HepG2 (cell line): ENCODE measurements at regions not wholly inside any gene's neighbourhood (a gene's known extent, or its start where the extent isn't known, plus 50 kb on each side); places are given as distances from the start of the nearest gene placed in this dataset.
A peak's percentile ranks its signal among the peaks of the same experiment; 100 is the strongest.

ENCODE experiments used
- ATAC-seq: fragments of 200-7000 bp; cut with Tn5 transposase; 3 replicates; pipeline ENCODE4 v1.9.1; 2020; ENCODE audit warnings: mild to moderate bottlenecking, moderate library complexity
- BruUV-seq: library from RNA; stranded (reverse); fragments of 400-500 nt; replicated peaks from 2 replicates; lab custom pipeline; 2021; lab: Mats Ljungman, UMichigan
- CTCF ChIA-PET: fragments of 300-600 bp; formaldehyde crosslinking; extraction: SDS; loops from one replicate; lab custom pipeline; 2021; ENCODE audit warnings: low total read pairs, inconsistent platforms, low intra/inter-chr PET ratio; lab: Yijun Ruan, JAX
- POLR2A ChIA-PET: fragments of 350-600 bp; sonication (Branson Sonifier 250); formaldehyde crosslinking; loops from one replicate; lab custom pipeline; 2020; ENCODE audit warnings: antibody characterized with exemption, inconsistent platforms; lab: Yijun Ruan, JAX
- DNase-seq: peaks from one replicate; pipeline ENCODE4 v3.0.0-alpha.2; 2015; ENCODE audit warnings: low spot score
- FAIRE-seq: peaks from 3 replicates; lab custom pipeline; 2011; peaks lifted over from hg19 to GRCh38; lab: Jason Lieb, UNC
- H2AFZ ChIP-seq: one replicate; pipeline ENCODE4 v1.6.1; 2011; ENCODE audit warnings: low read length, inconsistent platforms
- H3K27ac ChIP-seq: fragments of 300-600 bp; 3 replicates; pipeline ENCODE4 v1.8.0; 2011; ENCODE audit warnings: mixed run types, mild to moderate bottlenecking, mixed read lengths, low read length, inconsistent platforms; ENCODE audit not compliant: insufficient read depth; ENCODE audit errors: extremely low read length
- H3K27me3 ChIP-seq, 2 experiments: fragments of 200-600 bp in 1 of 2; 2 replicates in 1 of 2; 3 replicates in 1 of 2; pipeline versions ENCODE4 v1.6.0 to v1.8.0; 2011; ENCODE audit warnings: low read length in 2 of 2, mild to moderate bottlenecking in 2 of 2, moderate library complexity in 2 of 2, inconsistent platforms in 1 of 2; ENCODE audit not compliant: insufficient read depth in 2 of 2, control insufficient read depth in 1 of 2
- H3K36me3 ChIP-seq, 2 experiments: fragments of 200-600 bp in 1 of 2; replicated peaks in 1 of 2; 2 replicates in 1 of 2; 3 replicates in 1 of 2; pipeline versions ENCODE4 v1.5.1 to v1.8.0; 2011; ENCODE audit warnings: low read length in 2 of 2, inconsistent platforms in 1 of 2; ENCODE audit not compliant: insufficient read depth in 2 of 2, control insufficient read depth in 1 of 2
- H3K4me1 ChIP-seq: 2 replicates; pipeline ENCODE4 v1.5.1; 2012; ENCODE audit warnings: low read length, inconsistent platforms; ENCODE audit not compliant: insufficient read depth
- H3K4me2 ChIP-seq: 2 replicates; pipeline ENCODE4 v1.6.0; 2011; ENCODE audit warnings: low read depth, low read length, inconsistent platforms
- H3K4me3 ChIP-seq, 3 experiments: fragments of 200-600 bp in 1 of 3; sonication (generic), shearing (Covaris generic) in 1 of 3; replicated peaks in 1 of 3; 2 replicates each; pipeline ENCODE4 v1.5.1; 2011 to 2016; ENCODE audit warnings: low read length in 3 of 3, inconsistent platforms in 2 of 3, low read depth in 2 of 3, mild to moderate bottlenecking in 2 of 3, control low read depth in 1 of 3, mixed read lengths in 1 of 3; ENCODE audit not compliant: insufficient read depth in 1 of 3
- H3K79me2 ChIP-seq: one replicate; pipeline ENCODE4 v1.6.1; 2011; ENCODE audit warnings: low read length, inconsistent platforms; ENCODE audit not compliant: insufficient read depth
- H3K9ac ChIP-seq: 2 replicates; pipeline ENCODE4 v1.6.0; 2011; ENCODE audit warnings: mild to moderate bottlenecking, low read depth, low read length, inconsistent platforms; ENCODE audit not compliant: insufficient read depth
- H3K9me3 ChIP-seq: 2 replicates; pipeline ENCODE4 v1.5.1; 2012; ENCODE audit warnings: mild to moderate bottlenecking, low read length
- H4K20me1 ChIP-seq: 2 replicates; pipeline ENCODE4 v1.6.0; 2011; ENCODE audit warnings: inconsistent platforms, mild to moderate bottlenecking, low read length, moderate library complexity; ENCODE audit not compliant: insufficient read depth
- KLF15 ChIP-seq: sonication (generic); formaldehyde crosslinking; IDR thresholded peaks from 2 replicates; pipeline ENCODE4 v1.8.1; 2023; ENCODE audit warnings: borderline replicate concordance, mild to moderate bottlenecking, inconsistent platforms, missing genetic modification reagents, mixed read lengths
- MAX ChIP-seq: IDR thresholded peaks from 2 replicates; pipeline ENCODE4 v1.6.1; 2012; ENCODE audit warnings: inconsistent platforms
- MTA3 ChIP-seq: sonication (generic); formaldehyde crosslinking; IDR thresholded peaks from 2 replicates; pipeline ENCODE4 v1.4.0; 2020; ENCODE audit warnings: missing genetic modification reagents
- SOX13 ChIP-seq, 3 experiments: fragments of 450-650 bp in 1 of 3; sonication (generic) in 1 of 3; formaldehyde crosslinking in 1 of 3; IDR thresholded peaks in 2 of 3; conservative IDR thresholded peaks in 1 of 3; 2 replicates each; pipeline versions ENCODE4 v1.5.0 to v1.6.1; 2016 to 2020; ENCODE audit warnings: antibody characterized with exemption in 1 of 3, mild to moderate bottlenecking in 1 of 3, missing compliant biosample characterization in 1 of 3, missing genetic modification reagents in 1 of 3, moderate library complexity in 1 of 3
- SOX5 ChIP-seq: IDR thresholded peaks from 2 replicates; pipeline ENCODE4 v1.6.1; 2016; ENCODE audit warnings: borderline replicate concordance
- SP1 ChIP-seq, 2 experiments: fragments of 450-650 bp in 1 of 2; sonication (generic) in 1 of 2; formaldehyde crosslinking in 1 of 2; IDR thresholded peaks; 2 replicates each; pipeline versions ENCODE4 v1.4.0 to v1.6.1; 2016 to 2020; ENCODE audit warnings: missing genetic modification reagents in 1 of 2
- ZBTB20 ChIP-seq: sonication (generic); formaldehyde crosslinking; IDR thresholded peaks from 2 replicates; pipeline ENCODE4 v1.8.1; 2023; ENCODE audit warnings: missing genetic modification reagents, low read depth, mild to moderate bottlenecking, borderline replicate concordance
- ZKSCAN5 ChIP-seq: sonication (generic); formaldehyde crosslinking; IDR thresholded peaks from 2 replicates; pipeline ENCODE4 v1.5.1; 2020; ENCODE audit warnings: mild to moderate bottlenecking, missing genetic modification reagents
- ZNF24 ChIP-seq: fragments of 450-650 bp; IDR thresholded peaks from 2 replicates; pipeline ENCODE4 v1.6.1; 2017; ENCODE audit warnings: antibody characterized with exemption, mild to moderate bottlenecking
- ZNF331 ChIP-seq: sonication (generic); formaldehyde crosslinking; IDR thresholded peaks from 2 replicates; pipeline ENCODE4 v1.4.0; 2020; ENCODE audit warnings: missing genetic modification reagents
- ZNF550 ChIP-seq: sonication (generic); formaldehyde crosslinking; IDR thresholded peaks from 2 replicates; pipeline ENCODE4 v1.4.0; 2020; ENCODE audit warnings: mild to moderate bottlenecking, missing genetic modification reagents, borderline replicate concordance
- ZNF761 ChIP-seq: sonication (generic); formaldehyde crosslinking; conservative IDR thresholded peaks from 2 replicates; pipeline ENCODE4 v1.4.0; 2020; ENCODE audit warnings: mild to moderate bottlenecking, missing genetic modification reagents
- ZNF839 ChIP-seq: sonication (generic); formaldehyde crosslinking; IDR thresholded peaks from 2 replicates; pipeline ENCODE4 v1.4.0; 2020; ENCODE audit warnings: missing genetic modification reagents, mild to moderate bottlenecking, borderline replicate concordance
- ZNF883 ChIP-seq: sonication (generic); formaldehyde crosslinking; IDR thresholded peaks from 2 replicates; pipeline ENCODE4 v1.5.1; 2020; ENCODE audit warnings: mild to moderate bottlenecking, missing genetic modification reagents; ENCODE audit errors: not compliant biosample characterization
- WGBS: methylation state at CpG from one replicate; pipeline ENCODE4 v1.1.6; 2017; ENCODE audit warnings: low lambda C conversion rate; 5-methylcytosine and 5-hydroxymethylcytosine counted together
- in situ Hi-C: cut with HindIII; loops from 2 replicates; pipeline ENCODE4 v1.10.0; 2017; ENCODE audit warnings: low pct_unique_long_range_greater_than_20kb; ENCODE audit not compliant: extremely low pct_ligation_motif_present
- intact Hi-C: fragments of 100-400 bp; cut with micrococcal nuclease; formaldehyde crosslinking; loops from one replicate; pipeline ENCODE4 v1.10.0; 2022; ENCODE audit not compliant: unreplicated experiment

GRCh38 chr5:116813356-116813755, 238.7 kb upstream of the SEMA6A start (continued):
- TF ChIP-seq SP1 (IDR thresholded peaks at IDR 0.05) = no peak
- no peak for TF ChIP-seq SP1 (CRISPR knock-in tag; IDR thresholded peaks at IDR 0.05)
- no peak for TF ChIP-seq ZNF761 (CRISPR knock-in tag)
- TF ChIP-seq ZNF331 (CRISPR knock-in tag) = no peak

- no peaks in the 10 kb centered on the region for H3K27me3 ChIP-seq
- H3K4me1 ChIP-seq = peaks cover 21% of the 10 kb centered on the region
- H3K9ac ChIP-seq = no peak overlapping the region
- H3K4me3 ChIP-seq = no peak overlapping the region
- 9% methylated on average over 2 of the region's 2 CpGs for WGBS
- H3K79me2 ChIP-seq = no peaks in the 10 kb centered on the region
- no peaks in the 10 kb centered on the region for H3K36me3 ChIP-seq
- CTCF ChIA-PET = no interaction called here
- TF ChIP-seq ZNF883 (CRISPR knock-in tag) = no peak
- TF ChIP-seq KLF15 (CRISPR knock-in tag) = no peak
- no peak for TF ChIP-seq MAX
- no peak for TF ChIP-seq ZKSCAN5 (CRISPR knock-in tag)
- TF ChIP-seq MTA3 (CRISPR knock-in tag) = no peak
- TF ChIP-seq ZNF550 (CRISPR knock-in tag) = no peak
- TF ChIP-seq ZNF24 = no peak
- TF ChIP-seq SOX13 (IDR thresholded peaks at IDR 0.05) = no peak
- TF ChIP-seq SOX13 (CRISPR knock-in tag; conservative IDR thresholded peaks at IDR 0.05 in 1 of 2, IDR thresholded peaks at IDR 0.05 in 1 of 2) = peak in 1 of 2 experiments; percentile 57; a peak in 2 of 4 replicates
- TF ChIP-seq ZNF839 = no peak
- no peak for TF ChIP-seq ZBTB20 (CRISPR knock-in tag)
- peak; percentile 38; the same call in 1 of the 2 replicates for TF ChIP-seq SOX5 (CRISPR knock-in tag)
- DNase-seq (peak; percentile 25), ATAC-seq (no peak; the same call in 2 of the 3 replicates), FAIRE-seq (no peak)
- no peaks in the 10 kb centered on the region for H4K20me1 ChIP-seq
- H2AFZ ChIP-seq = no peak overlapping the region
- H3K4me2 ChIP-seq = 0 out of 2 replicates have a peak overlapping the region, but pooled peaks have one; percentile 12
- in situ Hi-C loops (no loop called here), intact Hi-C loops (no loop called here)
- no peaks in the 10 kb centered on the region for H3K9me3 ChIP-seq
- POLR2A ChIA-PET = no interaction called here
- no peak overlapping the region for H3K27ac ChIP-seq
- no TSS peak for BruUV-seq
Measured at GRCh38 chr5:116810951-116811350, 236.3 kb upstream of the SEMA6A start.
